ENCODE measurements at regions not wholly inside any gene's neighbourhood (a gene's known extent, or its start where the extent isn't known, plus 50 kb on each side); places are given as distances from the start of the nearest gene placed in this dataset.

DNA sequence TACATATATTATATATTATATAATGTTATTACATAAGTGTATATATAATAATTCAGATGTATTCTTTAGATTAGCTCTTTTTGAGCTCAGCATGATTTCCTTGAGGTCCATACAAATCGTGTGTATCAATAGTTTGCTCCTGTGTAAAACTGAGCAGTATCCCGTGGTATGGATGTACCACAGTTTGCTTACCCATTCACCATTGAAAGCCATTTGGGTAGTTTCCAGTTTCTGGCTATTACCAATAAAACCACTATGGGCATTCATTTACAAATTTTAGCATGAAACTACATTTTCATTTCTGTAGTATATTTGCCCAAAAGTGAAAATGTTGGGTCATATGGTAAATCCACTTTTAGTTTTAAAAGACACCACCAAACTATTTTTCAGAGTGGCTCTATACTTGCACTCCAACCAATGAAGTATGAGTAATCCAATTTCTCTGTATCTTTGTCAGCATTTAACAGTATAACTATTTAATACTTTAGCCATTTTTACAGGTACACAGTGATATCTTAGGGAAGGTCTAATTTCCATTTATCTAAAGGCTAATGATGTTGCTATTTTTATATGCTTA, 1361.4 kb upstream of the GBE1 start:
- Histone ChIP-seq H3K27me3 (no peaks in the 10 kb centered on the region), H3K36me3 (no peaks in the 10 kb centered on the region), H3K9me3 (no peaks in the 10 kb centered on the region), H3K4me1 (no peaks in the 10 kb centered on the region), H3K4me3 (no peak overlapping the region), H3K27ac (no peak overlapping the region)
- TF ChIP-seq POLR2A (IDR thresholded peaks at IDR 0.05): no peak
- TF ChIP-seq, protein P1, sequence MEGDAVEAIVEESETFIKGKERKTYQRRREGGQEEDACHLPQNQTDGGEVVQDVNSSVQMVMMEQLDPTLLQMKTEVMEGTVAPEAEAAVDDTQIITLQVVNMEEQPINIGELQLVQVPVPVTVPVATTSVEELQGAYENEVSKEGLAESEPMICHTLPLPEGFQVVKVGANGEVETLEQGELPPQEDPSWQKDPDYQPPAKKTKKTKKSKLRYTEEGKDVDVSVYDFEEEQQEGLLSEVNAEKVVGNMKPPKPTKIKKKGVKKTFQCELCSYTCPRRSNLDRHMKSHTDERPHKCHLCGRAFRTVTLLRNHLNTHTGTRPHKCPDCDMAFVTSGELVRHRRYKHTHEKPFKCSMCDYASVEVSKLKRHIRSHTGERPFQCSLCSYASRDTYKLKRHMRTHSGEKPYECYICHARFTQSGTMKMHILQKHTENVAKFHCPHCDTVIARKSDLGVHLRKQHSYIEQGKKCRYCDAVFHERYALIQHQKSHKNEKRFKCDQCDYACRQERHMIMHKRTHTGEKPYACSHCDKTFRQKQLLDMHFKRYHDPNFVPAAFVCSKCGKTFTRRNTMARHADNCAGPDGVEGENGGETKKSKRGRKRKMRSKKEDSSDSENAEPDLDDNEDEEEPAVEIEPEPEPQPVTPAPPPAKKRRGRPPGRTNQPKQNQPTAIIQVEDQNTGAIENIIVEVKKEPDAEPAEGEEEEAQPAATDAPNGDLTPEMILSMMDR (IDR thresholded peaks at IDR 0.05 in 4 of 5, conservative IDR thresholded peaks at IDR 0.05 in 1 of 5): no peak
- DNase-seq (no peak), ATAC-seq (no peak)
- in situ Hi-C loops (cut with MboI; ENCODE audit: low sequenced_read_pairs in 4 of 4) (no loop called here), intact Hi-C loops (cut with DNase I; ENCODE audit: low total_unique reads) (no loop called here)

DNA sequence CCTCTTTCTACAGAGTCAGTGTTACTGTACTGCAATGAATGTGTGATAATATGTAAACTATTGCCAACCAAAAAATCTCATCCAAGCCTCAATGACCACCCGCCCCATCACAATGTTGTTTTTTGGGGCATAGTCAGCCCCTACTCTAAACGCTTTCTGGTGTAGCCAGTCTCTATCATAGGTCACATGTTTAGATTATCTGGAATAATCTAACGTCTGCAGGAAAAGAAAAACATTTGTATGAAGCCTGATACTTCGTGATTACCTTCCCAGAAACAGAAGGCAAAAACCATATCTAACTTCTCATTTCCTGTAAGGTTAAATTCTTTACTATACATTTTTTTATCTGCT, 1331.8 kb upstream of the GBE1 start:
- Histone ChIP-seq H3K4me3 (no peak overlapping the region), H3K27me3 (no peaks in the 10 kb centered on the region), H3K4me1 (no peaks in the 10 kb centered on the region), H3K9me3 (no peaks in the 10 kb centered on the region), H3K27ac (no peak overlapping the region), H3K36me3 (no peaks in the 10 kb centered on the region)
- TF ChIP-seq, protein P1 (IDR thresholded peaks at IDR 0.05 in 4 of 5, conservative IDR thresholded peaks at IDR 0.05 in 1 of 5): no peak
- no peak for TF ChIP-seq POLR2A (IDR thresholded peaks at IDR 0.05)
- intact Hi-C loops (cut with DNase I; ENCODE audit: low total_unique reads): no loop called here
- ATAC-seq (no peak), DNase-seq (no peak)
- in situ Hi-C loops (cut with MboI; ENCODE audit: low sequenced_read_pairs in 4 of 4): no loop called here

DNA sequence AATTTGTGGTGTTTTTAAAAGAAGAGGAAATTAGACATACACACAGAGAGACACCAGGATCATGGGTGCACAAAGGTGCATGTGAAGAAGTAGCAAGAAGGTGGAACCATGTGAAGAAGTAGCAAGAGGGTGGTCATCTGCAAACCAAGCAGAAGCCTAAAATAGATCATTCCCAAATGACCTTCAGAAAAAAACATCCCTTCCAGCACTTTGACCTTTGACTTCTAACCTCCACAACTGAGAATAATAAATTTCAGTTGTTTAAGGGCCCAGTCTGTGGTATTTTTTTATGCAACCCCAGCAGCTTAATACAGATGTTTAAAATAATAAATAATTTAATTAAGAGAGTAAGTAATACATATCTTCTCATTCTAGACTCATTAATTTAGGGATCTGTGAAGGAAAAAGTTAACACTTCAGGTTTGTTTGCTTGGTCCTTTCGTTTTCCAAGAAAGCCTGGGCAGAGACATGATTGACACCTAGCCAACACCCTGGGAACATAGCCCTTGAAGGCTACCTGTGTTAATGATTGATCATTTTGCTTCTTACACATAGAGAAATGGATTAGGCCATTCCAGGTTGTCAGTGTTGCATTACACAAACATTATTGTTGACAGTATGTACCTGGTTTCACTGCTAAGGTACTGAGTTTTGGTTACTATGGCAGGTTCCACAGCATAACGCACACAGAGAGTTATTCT, 1331.2 kb upstream of the GBE1 start:
- no peak for DNase-seq
- TF ChIP-seq, protein P1 (IDR thresholded peaks at IDR 0.05 in 4 of 5, conservative IDR thresholded peaks at IDR 0.05 in 1 of 5): no peak
- TF ChIP-seq POLR2A (IDR thresholded peaks at IDR 0.05): no peak
- ATAC-seq: no peak
- no peaks in the 10 kb centered on the region for H3K9me3 ChIP-seq
- in situ Hi-C loops (cut with MboI; ENCODE audit: low sequenced_read_pairs in 4 of 4): no loop called here
- intact Hi-C loops (cut with DNase I; ENCODE audit: low total_unique reads): no loop called here
- no peaks in the 10 kb centered on the region for H3K27me3 ChIP-seq
- no peak overlapping the region for H3K4me3 ChIP-seq
- no peaks in the 10 kb centered on the region for H3K4me1 ChIP-seq
- H3K27ac ChIP-seq: no peak overlapping the region
- H3K36me3 ChIP-seq: no peaks in the 10 kb centered on the region

DNA sequence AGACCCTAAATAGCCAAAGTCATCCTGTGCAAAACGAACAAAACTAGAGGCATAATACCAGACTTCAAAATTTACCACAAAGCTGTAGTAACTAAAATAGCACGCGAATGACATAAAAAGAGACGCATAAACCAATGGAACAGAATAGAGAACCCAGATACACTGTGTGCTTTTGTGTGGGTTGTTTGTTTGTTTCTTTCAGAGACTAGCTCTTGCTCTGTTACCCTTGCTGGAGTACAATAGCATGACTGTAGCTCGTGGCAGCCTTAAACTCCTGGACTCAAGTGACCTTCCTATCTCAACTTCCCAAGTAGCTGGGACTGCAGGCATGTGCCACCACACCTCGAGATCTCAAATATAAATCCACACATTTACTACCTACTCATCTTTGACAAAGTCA, 1314.6 kb upstream of the GBE1 start:
- H3K27me3 ChIP-seq: no peaks in the 10 kb centered on the region
- DNase-seq: no peak
- in situ Hi-C loops (cut with MboI; ENCODE audit: low sequenced_read_pairs in 4 of 4) (no loop called here), intact Hi-C loops (cut with DNase I; ENCODE audit: low total_unique reads) (no loop called here)
- H3K27ac ChIP-seq: no peak overlapping the region
- no peaks in the 10 kb centered on the region for H3K36me3 ChIP-seq
- H3K4me3 ChIP-seq: no peak overlapping the region
- H3K4me1 ChIP-seq: no peaks in the 10 kb centered on the region
- no peaks in the 10 kb centered on the region for H3K9me3 ChIP-seq
- TF ChIP-seq, protein P1 (IDR thresholded peaks at IDR 0.05 in 4 of 5, conservative IDR thresholded peaks at IDR 0.05 in 1 of 5): no peak
- no peak for TF ChIP-seq POLR2A (IDR thresholded peaks at IDR 0.05)
- no peak for ATAC-seq

DNA sequence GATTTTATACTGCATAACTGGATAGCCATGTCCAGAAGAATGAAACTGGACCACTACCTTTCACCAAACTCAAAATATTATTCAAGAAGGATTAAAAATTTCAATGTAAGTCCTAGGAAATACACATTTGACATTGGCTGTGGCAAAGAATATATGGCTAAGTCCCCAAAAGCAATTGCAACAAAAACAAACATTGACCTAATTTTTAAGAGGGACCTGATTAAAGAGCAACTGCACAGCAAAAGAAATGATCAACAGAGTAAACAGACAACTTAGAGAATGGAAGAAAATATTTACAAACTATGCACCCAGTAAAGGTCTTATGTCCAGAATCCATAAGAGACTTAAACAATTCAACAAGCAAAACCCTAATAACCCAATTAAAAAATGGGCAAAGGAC, 1313.0 kb upstream of the GBE1 start:
- no peaks in the 10 kb centered on the region for H3K36me3 ChIP-seq
- in situ Hi-C loops (cut with MboI; ENCODE audit: low sequenced_read_pairs in 4 of 4) (no loop called here), intact Hi-C loops (cut with DNase I; ENCODE audit: low total_unique reads) (no loop called here)
- DNase-seq: no peak
- H3K4me1 ChIP-seq: no peaks in the 10 kb centered on the region
- no peaks in the 10 kb centered on the region for H3K9me3 ChIP-seq
- no peak overlapping the region for H3K27ac ChIP-seq
- no peak for ATAC-seq
- H3K27me3 ChIP-seq: no peaks in the 10 kb centered on the region
- no peak overlapping the region for H3K4me3 ChIP-seq
- TF ChIP-seq POLR2A (IDR thresholded peaks at IDR 0.05): no peak
- TF ChIP-seq, protein P1 (IDR thresholded peaks at IDR 0.05 in 4 of 5, conservative IDR thresholded peaks at IDR 0.05 in 1 of 5): no peak
